K562 (cell line): ENCODE measurements at regions not wholly inside any gene's neighbourhood (a gene's known extent, or its start where the extent isn't known, plus 50 kb on each side); places are given as distances from the start of the nearest gene placed in this dataset.

ENCODE experiments used
- EHMT2 ChIP-seq: fragments of 450-650 bp; IDR thresholded peaks from 2 replicates; pipeline ENCODE4 v1.6.1; 2018; ENCODE audit warnings: antibody characterized with exemption
- FOXJ3 ChIP-seq: sonication (generic); formaldehyde crosslinking; IDR thresholded peaks from 2 replicates; pipeline ENCODE4 v1.4.0; 2020; ENCODE audit warnings: mild to moderate bottlenecking, missing genetic modification reagents
- GTF2A2 ChIP-seq: IDR thresholded peaks from 2 replicates; pipeline ENCODE4 v1.6.1; 2016; ENCODE audit warnings: mild to moderate bottlenecking, missing genetic modification characterization, missing compliant biosample characterization
- HMGN3 ChIP-seq: IDR thresholded peaks from 2 replicates; pipeline ENCODE4 v1.6.1; 2011; ENCODE audit warnings: borderline replicate concordance, low read depth, mild to moderate bottlenecking, mixed read lengths, low read length; ENCODE audit not compliant: insufficient read length; ENCODE audit errors: extremely low read depth
- NRF1 ChIP-seq, 2 experiments: fragments of 450-650 bp; IDR thresholded peaks in 1 of 2; conservative IDR thresholded peaks in 1 of 2; 2 replicates each; pipeline ENCODE4 v1.6.1; 2014; ENCODE audit warnings: mild to moderate bottlenecking in 2 of 2
- SIN3A ChIP-seq, 2 experiments: fragments of 150-350 bp in 1 of 2; IDR thresholded peaks; 2 replicates each; pipeline ENCODE4 v1.6.1; 2011 to 2016; ENCODE audit warnings: borderline replicate concordance in 2 of 2, low read depth in 2 of 2, low read length in 2 of 2, mild to moderate bottlenecking in 2 of 2, moderate library complexity in 2 of 2; ENCODE audit not compliant: control insufficient read depth in 1 of 2
- SNIP1 ChIP-seq: fragments of 450-650 bp; IDR thresholded peaks from 2 replicates; pipeline ENCODE4 v1.7.1; 2017; ENCODE audit warnings: low read depth, mild to moderate bottlenecking
- TF ChIP-seq, protein P1 (sequence below), 2 experiments: fragments of 450-650 bp; IDR thresholded peaks; 2 replicates each; pipeline ENCODE4 v1.6.1; 2016; ENCODE audit warnings: mild to moderate bottlenecking in 2 of 2, borderline replicate concordance in 1 of 2, low read depth in 1 of 2, moderate library complexity in 1 of 2
- TF ChIP-seq, protein P2 (sequence below): fragments of 450-650 bp; IDR thresholded peaks from 2 replicates; pipeline ENCODE4 v1.7.0; 2016; ENCODE audit warnings: borderline replicate concordance
- TF ChIP-seq, protein P3 (sequence below): fragments of 250-450 bp; sonication (Bioruptor Pico); IDR thresholded peaks from 2 replicates; pipeline ENCODE4 v1.5.0; 2020; ENCODE audit warnings: mild to moderate bottlenecking
- TF ChIP-seq, protein P4 (sequence below): fragments of 250-450 bp; sonication (Bioruptor Pico); IDR thresholded peaks from 2 replicates; pipeline ENCODE4 v1.5.0; 2021
- TF ChIP-seq, protein P5 (sequence below): fragments of 250-450 bp; sonication (Bioruptor Pico); IDR thresholded peaks from 2 replicates; pipeline ENCODE4 v1.5.1; 2021; ENCODE audit warnings: mild to moderate bottlenecking

DNA sequence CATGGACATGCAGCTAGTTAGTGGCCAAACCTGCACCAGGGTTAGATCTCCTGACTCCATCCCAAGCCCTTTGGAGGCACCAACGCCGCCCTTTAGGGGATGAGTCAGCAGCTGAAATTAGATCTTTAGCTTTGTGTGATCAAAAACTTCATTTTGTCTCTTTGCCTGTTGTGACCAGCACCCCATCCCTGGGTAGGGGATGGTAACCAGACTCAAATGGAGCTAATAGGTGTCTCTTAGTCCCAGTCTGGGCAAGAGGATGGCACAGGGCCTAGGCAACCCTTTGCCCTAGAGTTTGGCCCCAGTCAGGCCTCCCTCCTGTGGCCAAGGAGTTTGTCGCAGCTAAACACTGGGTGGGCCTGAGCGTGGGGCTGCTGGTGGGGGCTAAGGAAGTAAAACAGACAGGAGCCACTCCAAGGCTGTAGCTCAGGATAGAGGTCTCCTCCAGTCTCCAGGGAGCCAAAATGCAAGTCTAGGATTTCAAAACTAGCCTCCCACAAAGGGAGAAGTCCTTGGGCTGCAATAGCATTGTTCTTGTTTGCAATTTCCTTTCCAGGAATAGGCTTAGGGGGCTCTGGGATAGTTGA lies 105.1 kb downstream of the CPN2 start (continued):
- TF ChIP-seq, protein P1, sequence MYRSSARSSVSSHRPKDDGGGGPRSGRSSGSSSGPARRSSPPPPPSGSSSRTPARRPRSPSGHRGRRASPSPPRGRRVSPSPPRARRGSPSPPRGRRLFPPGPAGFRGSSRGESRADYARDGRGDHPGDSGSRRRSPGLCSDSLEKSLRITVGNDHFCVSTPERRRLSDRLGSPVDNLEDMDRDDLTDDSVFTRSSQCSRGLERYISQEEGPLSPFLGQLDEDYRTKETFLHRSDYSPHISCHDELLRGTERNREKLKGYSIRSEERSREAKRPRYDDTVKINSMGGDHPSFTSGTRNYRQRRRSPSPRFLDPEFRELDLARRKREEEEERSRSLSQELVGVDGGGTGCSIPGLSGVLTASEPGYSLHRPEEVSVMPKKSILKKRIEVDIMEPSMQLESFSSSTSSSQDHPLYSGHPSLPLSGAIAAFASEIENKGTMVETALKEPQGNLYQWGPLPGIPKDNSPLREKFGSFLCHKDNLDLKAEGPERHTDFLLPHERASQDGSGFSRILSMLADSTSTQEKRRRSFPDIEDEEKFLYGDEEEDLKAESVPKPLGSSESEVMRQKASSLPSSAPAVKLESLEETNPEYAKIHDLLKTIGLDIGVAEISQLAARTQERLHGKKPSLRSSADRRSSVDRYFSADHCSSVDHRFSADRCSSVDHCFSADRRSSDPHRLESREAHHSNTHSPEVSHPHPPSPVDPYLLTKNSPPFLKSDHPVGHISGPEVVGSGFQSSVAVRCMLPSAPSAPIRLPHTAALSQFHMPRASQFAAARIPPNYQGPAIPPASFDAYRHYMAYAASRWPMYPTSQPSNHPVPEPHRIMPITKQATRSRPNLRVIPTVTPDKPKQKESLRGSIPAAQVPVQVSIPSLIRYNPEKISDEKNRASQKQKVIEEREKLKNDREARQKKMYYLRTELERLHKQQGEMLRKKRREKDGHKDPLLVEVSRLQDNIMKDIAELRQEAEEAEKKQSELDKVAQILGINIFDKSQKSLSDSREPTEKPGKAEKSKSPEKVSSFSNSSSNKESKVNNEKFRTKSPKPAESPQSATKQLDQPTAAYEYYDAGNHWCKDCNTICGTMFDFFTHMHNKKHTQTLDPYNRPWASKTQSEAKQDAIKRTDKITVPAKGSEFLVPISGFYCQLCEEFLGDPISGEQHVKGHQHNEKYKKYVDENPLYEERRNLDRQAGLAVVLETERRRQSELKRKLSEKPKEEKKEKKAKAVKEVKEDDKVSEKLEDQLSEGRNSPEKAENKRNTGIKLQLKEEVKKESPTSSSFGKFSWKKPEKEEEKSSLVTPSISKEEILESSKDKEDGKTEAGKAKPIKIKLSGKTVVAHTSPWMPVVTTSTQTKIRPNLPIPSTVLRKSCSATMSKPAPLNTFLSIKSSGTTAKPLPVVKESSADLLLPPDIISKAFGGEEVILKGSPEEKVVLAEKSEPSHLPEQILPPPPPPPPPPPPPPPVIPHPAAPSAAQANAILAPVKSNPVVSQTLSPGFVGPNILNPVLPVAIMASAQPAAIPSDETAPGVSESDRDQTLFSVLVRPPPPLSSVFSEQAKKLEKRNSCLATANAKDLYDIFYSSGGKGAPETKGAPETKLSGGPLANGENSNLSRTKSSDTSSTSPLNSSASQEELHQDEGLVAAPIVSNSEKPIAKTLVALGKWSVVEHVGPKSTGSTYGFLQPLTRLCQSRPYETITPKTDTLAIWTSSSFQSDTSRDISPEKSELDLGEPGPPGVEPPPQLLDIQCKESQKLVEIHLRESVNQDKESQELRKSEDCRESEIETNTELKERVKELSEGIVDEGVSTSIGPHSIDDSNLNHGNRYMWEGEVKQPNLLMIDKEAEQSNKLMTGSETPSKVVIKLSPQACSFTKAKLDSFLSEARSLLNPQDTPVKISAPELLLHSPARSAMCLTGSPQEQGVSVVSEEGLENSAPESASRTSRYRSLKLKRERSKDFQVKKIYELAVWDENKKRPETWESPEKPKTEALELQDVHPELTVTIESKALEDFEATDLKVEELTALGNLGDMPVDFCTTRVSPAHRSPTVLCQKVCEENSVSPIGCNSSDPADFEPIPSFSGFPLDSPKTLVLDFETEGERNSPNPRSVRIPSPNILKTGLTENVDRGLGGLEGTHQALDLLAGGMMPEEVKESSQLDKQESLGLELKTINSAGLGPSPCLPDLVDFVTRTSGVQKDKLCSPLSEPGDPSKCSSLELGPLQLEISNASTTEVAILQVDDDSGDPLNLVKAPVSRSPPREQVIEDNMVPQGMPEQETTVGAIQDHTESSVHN (IDR thresholded peaks at IDR 0.05; ENCODE audit: borderline replicate concordance in 1 of 2, low read depth in 1 of 2): no peak
- no peak for TF ChIP-seq SNIP1
- TF ChIP-seq SIN3A (IDR thresholded peaks at IDR 0.05; ENCODE audit: borderline replicate concordance in 2 of 2, control insufficient read depth in 1 of 2, low read depth in 2 of 2, low read length in 2 of 2): no peak
- TF ChIP-seq HMGN3: no peak
- TF ChIP-seq, protein P2, sequence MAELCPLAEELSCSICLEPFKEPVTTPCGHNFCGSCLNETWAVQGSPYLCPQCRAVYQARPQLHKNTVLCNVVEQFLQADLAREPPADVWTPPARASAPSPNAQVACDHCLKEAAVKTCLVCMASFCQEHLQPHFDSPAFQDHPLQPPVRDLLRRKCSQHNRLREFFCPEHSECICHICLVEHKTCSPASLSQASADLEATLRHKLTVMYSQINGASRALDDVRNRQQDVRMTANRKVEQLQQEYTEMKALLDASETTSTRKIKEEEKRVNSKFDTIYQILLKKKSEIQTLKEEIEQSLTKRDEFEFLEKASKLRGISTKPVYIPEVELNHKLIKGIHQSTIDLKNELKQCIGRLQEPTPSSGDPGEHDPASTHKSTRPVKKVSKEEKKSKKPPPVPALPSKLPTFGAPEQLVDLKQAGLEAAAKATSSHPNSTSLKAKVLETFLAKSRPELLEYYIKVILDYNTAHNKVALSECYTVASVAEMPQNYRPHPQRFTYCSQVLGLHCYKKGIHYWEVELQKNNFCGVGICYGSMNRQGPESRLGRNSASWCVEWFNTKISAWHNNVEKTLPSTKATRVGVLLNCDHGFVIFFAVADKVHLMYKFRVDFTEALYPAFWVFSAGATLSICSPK: no peak
- no peak for TF ChIP-seq GTF2A2 (tag)
- TF ChIP-seq, protein P3, sequence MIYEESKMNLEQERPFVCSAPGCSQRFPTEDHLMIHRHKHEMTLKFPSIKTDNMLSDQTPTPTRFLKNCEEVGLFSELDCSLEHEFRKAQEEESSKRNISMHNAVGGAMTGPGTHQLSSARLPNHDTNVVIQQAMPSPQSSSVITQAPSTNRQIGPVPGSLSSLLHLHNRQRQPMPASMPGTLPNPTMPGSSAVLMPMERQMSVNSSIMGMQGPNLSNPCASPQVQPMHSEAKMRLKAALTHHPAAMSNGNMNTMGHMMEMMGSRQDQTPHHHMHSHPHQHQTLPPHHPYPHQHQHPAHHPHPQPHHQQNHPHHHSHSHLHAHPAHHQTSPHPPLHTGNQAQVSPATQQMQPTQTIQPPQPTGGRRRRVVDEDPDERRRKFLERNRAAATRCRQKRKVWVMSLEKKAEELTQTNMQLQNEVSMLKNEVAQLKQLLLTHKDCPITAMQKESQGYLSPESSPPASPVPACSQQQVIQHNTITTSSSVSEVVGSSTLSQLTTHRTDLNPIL (CRISPR knock-in tag): no peak
- TF ChIP-seq, protein P4, sequence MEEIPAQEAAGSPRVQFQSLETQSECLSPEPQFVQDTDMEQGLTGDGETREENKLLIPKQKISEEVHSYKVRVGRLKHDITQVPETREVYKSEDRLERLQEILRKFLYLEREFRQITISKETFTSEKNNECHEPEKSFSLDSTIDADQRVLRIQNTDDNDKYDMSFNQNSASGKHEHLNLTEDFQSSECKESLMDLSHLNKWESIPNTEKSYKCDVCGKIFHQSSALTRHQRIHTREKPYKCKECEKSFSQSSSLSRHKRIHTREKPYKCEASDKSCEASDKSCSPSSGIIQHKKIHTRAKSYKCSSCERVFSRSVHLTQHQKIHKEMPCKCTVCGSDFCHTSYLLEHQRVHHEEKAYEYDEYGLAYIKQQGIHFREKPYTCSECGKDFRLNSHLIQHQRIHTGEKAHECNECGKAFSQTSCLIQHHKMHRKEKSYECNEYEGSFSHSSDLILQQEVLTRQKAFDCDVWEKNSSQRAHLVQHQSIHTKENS (CRISPR knock-in tag): no peak
- peak; percentile 28; the same call in 1 of the 2 replicates for TF ChIP-seq EHMT2
- TF ChIP-seq NRF1 (conservative IDR thresholded peaks at IDR 0.05 in 1 of 2, IDR thresholded peaks at IDR 0.05 in 1 of 2): no peak
- no peak for TF ChIP-seq FOXJ3 (CRISPR knock-in tag)
- TF ChIP-seq, protein P5, sequence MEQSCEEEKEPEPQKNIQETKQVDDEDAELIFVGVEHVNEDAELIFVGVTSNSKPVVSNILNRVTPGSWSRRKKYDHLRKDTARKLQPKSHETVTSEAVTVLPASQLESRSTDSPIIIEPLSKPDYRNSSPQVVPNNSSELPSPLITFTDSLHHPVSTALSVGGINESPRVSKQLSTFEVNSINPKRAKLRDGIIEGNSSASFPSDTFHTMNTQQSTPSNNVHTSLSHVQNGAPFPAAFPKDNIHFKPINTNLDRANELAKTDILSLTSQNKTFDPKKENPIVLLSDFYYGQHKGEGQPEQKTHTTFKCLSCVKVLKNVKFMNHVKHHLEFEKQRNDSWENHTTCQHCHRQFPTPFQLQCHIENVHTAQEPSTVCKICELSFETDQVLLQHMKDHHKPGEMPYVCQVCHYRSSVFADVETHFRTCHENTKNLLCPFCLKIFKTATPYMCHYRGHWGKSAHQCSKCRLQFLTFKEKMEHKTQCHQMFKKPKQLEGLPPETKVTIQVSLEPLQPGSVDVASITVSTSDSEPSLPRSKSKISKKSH (CRISPR knock-in tag): no peak
